Endothelial cell of umbilical vein (primary cell): ENCODE measurements at regions not wholly inside any gene's neighbourhood (a gene's known extent, or its start where the extent isn't known, plus 50 kb on each side); places are given as distances from the start of the nearest gene placed in this dataset.

ENCODE experiments used
- BruUV-seq: library from RNA; stranded (reverse); fragments of 400-500 nt; replicated peaks from 2 replicates; lab custom pipeline; 2021; lab: Mats Ljungman, UMichigan
- CTCF ChIA-PET: fragments of 300-600, 350-600 bp; sonication (Branson Sonifier 250); formaldehyde crosslinking; loops from one replicate; lab custom pipeline; 2021; ENCODE audit warnings: antibody characterized with exemption, inconsistent platforms; lab: Charles Lee
- POLR2A ChIA-PET: fragments of 300-600, 350-600 bp; sonication (Branson Sonifier 250); formaldehyde crosslinking; loops from one replicate; lab custom pipeline; 2021; ENCODE audit warnings: antibody characterized with exemption, inconsistent platforms; lab: Charles Lee
- DNase-seq: peaks from one replicate; pipeline ENCODE4 v3.0.0-alpha.2; 2011; ENCODE audit warnings: low read depth, low spot score
- FAIRE-seq: peaks from 2 replicates; lab custom pipeline; 2011; peaks lifted over from hg19 to GRCh38; lab: Jason Lieb, UNC
- H2AFZ ChIP-seq: 2 replicates; pipeline ENCODE4 v1.6.0; 2012; ENCODE audit warnings: low read depth, low read length, control low read depth, inconsistent platforms
- H3K27ac ChIP-seq: 2 replicates; pipeline ENCODE4 v1.5.1; 2011; ENCODE audit warnings: low read depth, mild to moderate bottlenecking, control low read depth, low read length, moderate library complexity; ENCODE audit not compliant: insufficient read depth
- H3K27me3 ChIP-seq, 2 experiments: 2 replicates each; pipeline versions ENCODE4 v1.6.0 to v1.6.1; 2011; ENCODE audit warnings: low read length in 2 of 2, mixed read lengths in 1 of 2; ENCODE audit not compliant: control insufficient read depth in 2 of 2, insufficient read depth in 2 of 2
- H3K36me3 ChIP-seq, 2 experiments: 2 replicates in 1 of 2; 3 replicates in 1 of 2; pipeline ENCODE4 v1.5.1; 2011; ENCODE audit warnings: low read length in 2 of 2, mild to moderate bottlenecking in 1 of 2, moderate library complexity in 1 of 2; ENCODE audit not compliant: control insufficient read depth in 2 of 2, insufficient read depth in 2 of 2; ENCODE audit errors: extremely low read depth in 1 of 2
- H3K4me1 ChIP-seq: 3 replicates; pipeline ENCODE4 v1.5.1; 2011; ENCODE audit warnings: mild to moderate bottlenecking, low read length; ENCODE audit not compliant: control insufficient read depth, insufficient read depth; ENCODE audit errors: extremely low read depth
- H3K4me2 ChIP-seq: 2 replicates; pipeline ENCODE4 v1.6.1; 2011; ENCODE audit warnings: low read length, control low read depth, mixed read lengths; ENCODE audit not compliant: insufficient read depth
- H3K4me3 ChIP-seq, 3 experiments: fragments of 200-600 bp in 1 of 3; sonication (generic), shearing (Covaris generic) in 1 of 3; replicated peaks in 1 of 3; 2 replicates each; pipeline ENCODE4 v1.5.1; 2011 to 2016; ENCODE audit warnings: control low read depth in 3 of 3, low read length in 3 of 3, mild to moderate bottlenecking in 2 of 3, inconsistent platforms in 1 of 3, low read depth in 1 of 3, moderate library complexity in 1 of 3; ENCODE audit not compliant: insufficient read depth in 1 of 3
- H3K79me2 ChIP-seq: 2 replicates; pipeline ENCODE4 v1.6.0; 2012; ENCODE audit warnings: low read length, inconsistent platforms; ENCODE audit not compliant: control insufficient read depth, insufficient read depth
- H3K9ac ChIP-seq: replicated peaks from 2 replicates; pipeline ENCODE3; 2011; ENCODE audit warnings: low read length, control low read depth; ENCODE audit not compliant: insufficient read depth; ENCODE audit errors: extremely low read depth
- H3K9me1 ChIP-seq: replicated peaks from 3 replicates; pipeline ENCODE4 v1.6.0; 2011; ENCODE audit warnings: mild to moderate bottlenecking, low read length; ENCODE audit not compliant: control insufficient read depth, insufficient read depth; ENCODE audit errors: extremely low read depth
- H3K9me3 ChIP-seq: replicated peaks from 2 replicates; pipeline ENCODE4 v1.5.1; 2012; ENCODE audit warnings: low read length, inconsistent platforms; ENCODE audit not compliant: control insufficient read depth, insufficient read depth
- H4K20me1 ChIP-seq: replicated peaks from 2 replicates; pipeline ENCODE3; 2011; ENCODE audit warnings: mild to moderate bottlenecking, low read length; ENCODE audit not compliant: control insufficient read depth, insufficient read depth; ENCODE audit errors: extremely low read depth
- EZH2 ChIP-seq: IDR thresholded peaks from 2 replicates; pipeline ENCODE4 v1.6.1; 2012; ENCODE audit warnings: borderline replicate concordance, low read depth, mild to moderate bottlenecking, moderate library complexity, low read length, inconsistent platforms; ENCODE audit not compliant: severe bottlenecking
- FOS ChIP-seq: IDR thresholded peaks from 2 replicates; pipeline ENCODE4 v1.6.1; 2011; ENCODE audit warnings: mild to moderate bottlenecking, low read length, moderate library complexity, borderline replicate concordance; ENCODE audit not compliant: insufficient read depth
- GATA2 ChIP-seq: IDR thresholded peaks from 2 replicates; pipeline ENCODE4 v1.7.0; 2011; ENCODE audit warnings: low read depth, mild to moderate bottlenecking, moderate library complexity, mixed read lengths, low read length; ENCODE audit not compliant: insufficient read length, insufficient read depth
- POLR2AphosphoS5 ChIP-seq: IDR thresholded peaks from 2 replicates; pipeline ENCODE4 v1.6.1; 2012; ENCODE audit warnings: low read depth, mild to moderate bottlenecking, control low read depth, low read length, moderate library complexity; ENCODE audit not compliant: insufficient read depth
- dilution Hi-C: fragments of 300-500 bp; cut with MboI; formaldehyde crosslinking; loops from one replicate; pipeline ENCODE4 v1.15.0; 2019; ENCODE audit warnings: low sequenced_read_pairs; ENCODE audit not compliant: extremely low pct_ligation_motif_present
- intact Hi-C: fragments of 100-400 bp; cut with micrococcal nuclease; formaldehyde crosslinking; loops from one replicate; pipeline ENCODE4 v1.10.0; 2022
- TF ChIP-seq, protein P1 (sequence below): IDR thresholded peaks from 2 replicates; pipeline ENCODE4 v1.6.1; 2011; ENCODE audit not compliant: insufficient read depth, insufficient read length
- TF ChIP-seq, protein P2 (sequence below), 2 donors: IDR thresholded peaks; 1 replicate in 1 of 2; 2 replicates in 1 of 2; pipeline ENCODE4 v1.5.1; 2011; ENCODE audit warnings: low read length in 2 of 2, mild to moderate bottlenecking in 2 of 2, moderate library complexity in 2 of 2, control low read depth in 1 of 2, inconsistent platforms in 1 of 2, low read depth in 1 of 2; ENCODE audit not compliant: insufficient read depth in 1 of 2; ENCODE audit errors: extremely low read depth in 1 of 2

DNA sequence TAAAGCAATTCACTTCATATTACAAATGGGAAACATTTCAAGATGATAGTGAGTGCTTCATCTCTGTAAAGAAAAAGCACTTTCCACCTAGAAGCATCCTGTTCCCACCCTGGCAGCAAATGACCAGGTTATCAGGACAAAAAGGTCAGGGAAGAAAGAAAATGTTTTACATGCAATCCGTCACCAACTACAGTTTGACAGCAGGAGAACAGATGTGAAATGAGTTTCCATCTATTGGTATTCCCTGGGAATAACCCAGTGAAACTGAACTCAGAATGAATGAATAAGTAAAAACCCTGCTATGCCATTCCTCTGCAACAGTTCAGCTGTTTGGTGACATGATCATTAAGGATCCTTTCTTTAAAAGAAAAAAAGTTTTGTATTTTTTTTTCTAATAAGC lies 67.6 kb downstream of the HTR1A start:
- TF ChIP-seq, protein P1, sequence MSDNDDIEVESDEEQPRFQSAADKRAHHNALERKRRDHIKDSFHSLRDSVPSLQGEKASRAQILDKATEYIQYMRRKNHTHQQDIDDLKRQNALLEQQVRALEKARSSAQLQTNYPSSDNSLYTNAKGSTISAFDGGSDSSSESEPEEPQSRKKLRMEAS = no peak
- TF ChIP-seq EZH2 (no peak), FOS (no peak), POLR2AphosphoS5 (no peak), GATA2 (no peak)
- TF ChIP-seq, protein P2, sequence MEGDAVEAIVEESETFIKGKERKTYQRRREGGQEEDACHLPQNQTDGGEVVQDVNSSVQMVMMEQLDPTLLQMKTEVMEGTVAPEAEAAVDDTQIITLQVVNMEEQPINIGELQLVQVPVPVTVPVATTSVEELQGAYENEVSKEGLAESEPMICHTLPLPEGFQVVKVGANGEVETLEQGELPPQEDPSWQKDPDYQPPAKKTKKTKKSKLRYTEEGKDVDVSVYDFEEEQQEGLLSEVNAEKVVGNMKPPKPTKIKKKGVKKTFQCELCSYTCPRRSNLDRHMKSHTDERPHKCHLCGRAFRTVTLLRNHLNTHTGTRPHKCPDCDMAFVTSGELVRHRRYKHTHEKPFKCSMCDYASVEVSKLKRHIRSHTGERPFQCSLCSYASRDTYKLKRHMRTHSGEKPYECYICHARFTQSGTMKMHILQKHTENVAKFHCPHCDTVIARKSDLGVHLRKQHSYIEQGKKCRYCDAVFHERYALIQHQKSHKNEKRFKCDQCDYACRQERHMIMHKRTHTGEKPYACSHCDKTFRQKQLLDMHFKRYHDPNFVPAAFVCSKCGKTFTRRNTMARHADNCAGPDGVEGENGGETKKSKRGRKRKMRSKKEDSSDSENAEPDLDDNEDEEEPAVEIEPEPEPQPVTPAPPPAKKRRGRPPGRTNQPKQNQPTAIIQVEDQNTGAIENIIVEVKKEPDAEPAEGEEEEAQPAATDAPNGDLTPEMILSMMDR (IDR thresholded peaks at IDR 0.05; ENCODE audit: extremely low read depth in 1 of 2, insufficient read depth in 1 of 2, low read depth in 1 of 2, low read length in 2 of 2) = no peak
- dilution Hi-C loops (no loop called here), intact Hi-C loops (no loop called here)
- no peak for DNase-seq
- Histone ChIP-seq H4K20me1 (no peaks in the 10 kb centered on the region), H3K4me1 (no peaks in the 10 kb centered on the region), H3K9me3 (no peaks in the 10 kb centered on the region), H3K27ac (no peak overlapping the region), H3K9me1 (no peaks in the 10 kb centered on the region), H3K4me2 (no peak overlapping the region), H3K36me3 (no peaks in the 10 kb centered on the region), H3K4me3 (no peak overlapping the region), H2AFZ (no peak overlapping the region), H3K9ac (no peak overlapping the region), H3K27me3 (no peaks in the 10 kb centered on the region), H3K79me2 (no peaks in the 10 kb centered on the region)
- BruUV-seq = no TSS peak
- no peak for FAIRE-seq
- POLR2A ChIA-PET = no interaction called here
- CTCF ChIA-PET = no interaction called here
